Lower lobe of right lung (tissue), 2 donors: ENCODE measurements at regions not wholly inside any gene's neighbourhood (a gene's known extent, or its start where the extent isn't known, plus 50 kb on each side); places are given as distances from the start of the nearest gene placed in this dataset.

Experiments used
- ATAC-seq, 2 donors: fragments of 200-7000 bp; cut with Tn5 transposase; one replicate each; pipeline ENCODE4 v1.9.1; 2020 to 2022; ENCODE audit warnings: mild to moderate bottlenecking in 2 of 2, moderate library complexity in 2 of 2
- DNase-seq: peaks from one replicate; pipeline ENCODE4 v3.0.0-alpha.2; 2020
- H3K27ac ChIP-seq: fragments of 200-600 bp; one replicate; pipeline ENCODE4 v1.8.0; 2022
- H3K27me3 ChIP-seq: fragments of 200-600 bp; one replicate; pipeline ENCODE4 v1.8.0; 2022; ENCODE audit warnings: low read depth
- H3K36me3 ChIP-seq: fragments of 200-600 bp; one replicate; pipeline ENCODE4 v1.8.0; 2022; ENCODE audit warnings: mild to moderate bottlenecking
- H3K4me1 ChIP-seq: fragments of 200-600 bp; one replicate; pipeline ENCODE4 v1.8.0; 2022
- H3K4me3 ChIP-seq: fragments of 200-600 bp; one replicate; pipeline ENCODE4 v1.8.0; 2022; ENCODE audit warnings: mild to moderate bottlenecking
- H3K9me3 ChIP-seq: fragments of 200-600 bp; one replicate; pipeline ENCODE4 v1.8.0; 2022
- intact Hi-C: fragments of 100-400 bp; cut with DNase I; formaldehyde crosslinking; loops from one replicate; pipeline ENCODE4 v1.11.0; 2022
- TF ChIP-seq, protein P1 (sequence below): fragments of 200-600 bp; IDR thresholded peaks from one replicate; pipeline ENCODE4 v1.8.0; 2022; ENCODE audit warnings: antibody characterized with exemption, mild to moderate bottlenecking
- donor health status: DM: no; HTN: yes; CAD: no; lungs with severe emphysema.

DNA sequence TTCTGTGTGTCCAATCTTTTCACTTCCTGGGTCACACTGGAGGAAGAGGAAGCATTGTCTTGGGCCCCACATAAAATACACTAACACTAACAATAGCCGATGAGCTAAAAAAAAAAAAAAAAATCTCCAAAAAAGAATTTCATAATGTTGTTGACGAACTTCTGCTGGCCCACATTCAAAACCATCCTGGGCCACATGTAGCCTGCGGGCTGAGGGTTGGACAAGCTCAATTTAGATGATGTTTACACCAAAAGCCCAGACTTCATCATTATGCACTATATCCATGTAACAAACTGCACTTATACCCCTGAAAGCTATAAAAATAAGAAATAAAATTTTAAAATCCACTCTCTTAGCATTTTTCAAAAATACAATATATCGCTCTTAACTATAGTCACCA lies 187.8 kb upstream of the PTBP2 start:
- H3K27ac ChIP-seq: no peak overlapping the region
- TF ChIP-seq, protein P1, sequence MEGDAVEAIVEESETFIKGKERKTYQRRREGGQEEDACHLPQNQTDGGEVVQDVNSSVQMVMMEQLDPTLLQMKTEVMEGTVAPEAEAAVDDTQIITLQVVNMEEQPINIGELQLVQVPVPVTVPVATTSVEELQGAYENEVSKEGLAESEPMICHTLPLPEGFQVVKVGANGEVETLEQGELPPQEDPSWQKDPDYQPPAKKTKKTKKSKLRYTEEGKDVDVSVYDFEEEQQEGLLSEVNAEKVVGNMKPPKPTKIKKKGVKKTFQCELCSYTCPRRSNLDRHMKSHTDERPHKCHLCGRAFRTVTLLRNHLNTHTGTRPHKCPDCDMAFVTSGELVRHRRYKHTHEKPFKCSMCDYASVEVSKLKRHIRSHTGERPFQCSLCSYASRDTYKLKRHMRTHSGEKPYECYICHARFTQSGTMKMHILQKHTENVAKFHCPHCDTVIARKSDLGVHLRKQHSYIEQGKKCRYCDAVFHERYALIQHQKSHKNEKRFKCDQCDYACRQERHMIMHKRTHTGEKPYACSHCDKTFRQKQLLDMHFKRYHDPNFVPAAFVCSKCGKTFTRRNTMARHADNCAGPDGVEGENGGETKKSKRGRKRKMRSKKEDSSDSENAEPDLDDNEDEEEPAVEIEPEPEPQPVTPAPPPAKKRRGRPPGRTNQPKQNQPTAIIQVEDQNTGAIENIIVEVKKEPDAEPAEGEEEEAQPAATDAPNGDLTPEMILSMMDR: no peak
- intact Hi-C loops: no loop called here
- no peaks in the 10 kb centered on the region for H3K27me3 ChIP-seq
- DNase-seq (no peak), ATAC-seq (no peak)
- no peak overlapping the region for H3K4me3 ChIP-seq
- no peaks in the 10 kb centered on the region for H3K4me1 ChIP-seq
- no peaks in the 10 kb centered on the region for H3K36me3 ChIP-seq
- peaks cover 7% of the 10 kb centered on the region for H3K9me3 ChIP-seq

DNA sequence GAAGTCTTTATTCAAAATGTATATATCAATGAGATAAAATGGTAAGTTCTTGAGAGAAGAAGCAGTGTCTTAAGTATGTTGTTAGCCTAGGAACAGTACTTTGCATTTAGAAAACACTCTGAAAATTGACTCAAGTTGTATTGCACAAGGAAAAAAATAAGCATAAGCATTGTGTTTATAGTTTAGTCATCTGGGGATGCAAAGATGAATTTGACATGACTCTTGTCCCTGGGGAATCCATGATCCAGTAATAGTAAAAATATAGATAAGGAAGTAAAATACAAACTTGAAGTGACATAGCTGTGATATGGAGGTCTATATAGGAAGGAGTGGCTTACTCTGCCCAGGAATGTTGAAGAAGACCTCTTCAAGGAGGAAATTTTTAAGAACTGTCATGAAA lies 185.0 kb upstream of the PTBP2 start:
- Histone ChIP-seq H3K9me3 (no peaks in the 10 kb centered on the region), H3K4me3 (no peak overlapping the region), H3K27ac (no peak overlapping the region), H3K4me1 (peaks cover 13% of the 10 kb centered on the region), H3K36me3 (no peaks in the 10 kb centered on the region), H3K27me3 (no peaks in the 10 kb centered on the region)
- ATAC-seq (no peak), DNase-seq (no peak)
- TF ChIP-seq, protein P1: no peak
- intact Hi-C loops: no loop called here

DNA sequence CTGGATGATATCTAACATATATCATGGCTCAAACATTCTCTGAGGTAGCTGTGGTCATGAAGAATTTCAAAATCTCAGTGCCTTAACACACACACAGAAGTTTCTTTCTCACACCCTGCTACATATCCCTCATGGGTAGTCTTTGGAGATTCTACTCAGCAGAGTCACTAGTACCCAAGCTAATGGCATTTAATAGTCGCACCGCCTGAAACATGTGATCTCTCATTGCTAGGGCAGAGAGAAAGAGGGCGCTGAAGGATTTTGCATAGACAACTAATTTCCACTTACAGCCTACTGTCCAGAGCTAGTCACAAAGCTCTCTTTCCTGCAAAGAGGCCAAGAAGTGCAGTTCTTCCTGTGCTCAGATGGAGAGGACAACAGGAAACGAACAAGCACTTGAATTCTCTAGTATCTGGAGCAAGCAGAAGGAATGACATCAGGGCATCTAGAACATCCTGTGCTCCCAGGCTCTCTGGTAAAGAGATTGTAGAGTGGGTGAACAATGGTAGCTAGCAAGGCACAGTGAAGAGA lies 183.4 kb upstream of the PTBP2 start:
- ATAC-seq (peak; percentile 87 to 92), DNase-seq (no peak)
- intact Hi-C loops: no loop called here
- Histone ChIP-seq H3K36me3 (no peaks in the 10 kb centered on the region), H3K4me1 (peaks cover 13% of the 10 kb centered on the region), H3K27me3 (no peaks in the 10 kb centered on the region), H3K9me3 (no peaks in the 10 kb centered on the region), H3K4me3 (no peak overlapping the region), H3K27ac (peak overlapping the region; percentile 73)
- TF ChIP-seq, protein P1: peak; percentile 28

DNA sequence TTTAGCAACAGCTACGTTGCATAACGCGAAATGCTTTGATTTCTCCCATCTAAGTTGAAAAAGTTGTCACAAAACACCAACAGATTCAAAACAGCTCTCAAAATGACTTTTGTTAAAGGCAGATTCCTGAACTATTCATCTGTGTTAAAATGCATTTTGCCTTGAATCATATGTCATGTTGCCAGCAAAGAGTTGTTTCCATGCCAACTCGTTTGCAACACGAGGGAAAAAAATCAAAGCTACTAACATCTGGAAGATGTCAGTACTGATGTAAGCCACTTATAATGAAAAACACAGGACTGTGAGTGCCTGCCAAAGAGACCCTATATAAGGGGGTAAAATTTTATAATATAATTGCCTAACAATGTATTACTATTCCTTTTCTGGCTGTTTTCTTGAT lies 182.7 kb upstream of the PTBP2 start:
- no peak for DNase-seq
- H3K4me1 ChIP-seq: peaks cover 13% of the 10 kb centered on the region
- no peaks in the 10 kb centered on the region for H3K9me3 ChIP-seq
- ATAC-seq: peak; percentile 40 to 44
- no peaks in the 10 kb centered on the region for H3K36me3 ChIP-seq
- TF ChIP-seq, protein P1: no peak
- no peak overlapping the region for H3K4me3 ChIP-seq
- H3K27me3 ChIP-seq: no peaks in the 10 kb centered on the region
- H3K27ac ChIP-seq: peak overlapping the region; percentile 73
- intact Hi-C loops: no loop called here

DNA sequence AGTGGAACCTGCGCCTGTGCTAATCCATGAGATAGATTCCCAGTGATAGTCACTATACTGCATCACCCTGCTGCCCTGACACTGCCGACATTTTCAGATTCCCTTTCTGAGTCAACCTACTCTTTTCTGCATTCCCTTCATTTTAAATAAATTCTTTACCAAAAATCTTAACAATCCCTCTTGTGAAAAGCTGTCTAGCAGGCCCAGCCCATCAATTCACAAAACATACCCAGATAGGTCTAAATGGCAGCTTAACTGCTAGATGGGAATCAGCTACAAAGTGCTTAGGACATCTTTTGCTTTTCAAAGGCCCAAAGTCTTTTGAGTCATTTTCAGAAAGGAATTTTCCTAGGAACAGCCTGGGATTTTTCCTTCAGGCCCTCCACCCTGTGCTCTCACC lies 180.1 kb upstream of the PTBP2 start:
- intact Hi-C loops: no loop called here
- Histone ChIP-seq H3K36me3 (no peaks in the 10 kb centered on the region), H3K27me3 (no peaks in the 10 kb centered on the region), H3K4me1 (peaks cover 13% of the 10 kb centered on the region), H3K9me3 (no peaks in the 10 kb centered on the region), H3K4me3 (no peak overlapping the region), H3K27ac (no peak overlapping the region)
- TF ChIP-seq, protein P1: no peak
- ATAC-seq (no peak), DNase-seq (no peak)
